K562 (cell line): ENCODE measurements at regions not wholly inside any gene's neighbourhood (a gene's known extent, or its start where the extent isn't known, plus 50 kb on each side); places are given as distances from the start of the nearest gene placed in this dataset.

Experiments used
- ATF4 ChIP-seq: fragments of 450-650 bp; formaldehyde crosslinking; IDR thresholded peaks from 2 replicates; pipeline ENCODE4 v1.4.0; 2022; ENCODE audit warnings: mild to moderate bottlenecking, moderate library complexity
- CBFA2T2 ChIP-seq: fragments of 450-650 bp; conservative IDR thresholded peaks from 2 replicates; pipeline ENCODE4 v1.6.1; 2017; ENCODE audit warnings: mild to moderate bottlenecking
- HES1 ChIP-seq: fragments of 450-650 bp; IDR thresholded peaks from 2 replicates; pipeline ENCODE4 v1.6.1; 2016; ENCODE audit warnings: low read depth, mild to moderate bottlenecking, moderate library complexity
- HLTF ChIP-seq: fragments of 450-650 bp; IDR thresholded peaks from 2 replicates; pipeline ENCODE4 v1.6.1; 2016
- ILK ChIP-seq: fragments of 450-650 bp; IDR thresholded peaks from 2 replicates; pipeline ENCODE4 v1.6.1; 2016; ENCODE audit warnings: missing genetic modification characterization, low read depth, mild to moderate bottlenecking, missing compliant biosample characterization, moderate library complexity, borderline replicate concordance
- MEF2A ChIP-seq: IDR thresholded peaks from 2 replicates; pipeline ENCODE4 v1.6.1; 2011; ENCODE audit warnings: low read depth, mild to moderate bottlenecking, low read length, moderate library complexity; ENCODE audit not compliant: control insufficient read depth
- MLX ChIP-seq, 2 experiments: fragments of 450-650 bp in 1 of 2; sonication (generic) in 1 of 2; formaldehyde crosslinking; conservative IDR thresholded peaks; 2 replicates each; pipeline versions ENCODE4 v1.4.0 to v1.8.1; 2020 to 2022; ENCODE audit warnings: mild to moderate bottlenecking in 1 of 2, missing genetic modification reagents in 1 of 2
- NR3C1 ChIP-seq: sonication (generic); formaldehyde crosslinking; IDR thresholded peaks from 2 replicates; pipeline ENCODE4 v1.8.1; 2022; ENCODE audit warnings: missing genetic modification reagents
- PRPF4 ChIP-seq: fragments of 200-400 bp; formaldehyde crosslinking; IDR thresholded peaks from one replicate; pipeline ENCODE4 v1.6.1; 2017; ENCODE audit warnings: low read length, low read depth, mild to moderate bottlenecking; ENCODE audit not compliant: insufficient read depth, poor library complexity, severe bottlenecking
- RBM15 ChIP-seq: fragments of 200-400 bp; formaldehyde crosslinking; IDR thresholded peaks from 2 replicates; pipeline ENCODE4 v1.6.1; 2018; ENCODE audit warnings: mild to moderate bottlenecking, low read length, moderate library complexity; ENCODE audit not compliant: insufficient read depth
- STAT5A ChIP-seq: IDR thresholded peaks from 2 replicates; pipeline ENCODE4 v1.6.1; 2012; ENCODE audit warnings: low read length, inconsistent platforms, borderline replicate concordance
- TARDBP ChIP-seq: fragments of 450-650 bp; IDR thresholded peaks from 2 replicates; pipeline ENCODE4 v1.6.1; 2016
- VEZF1 ChIP-seq: fragments of 200-800 bp; sonication (Bioruptor generic); IDR thresholded peaks from 2 replicates; pipeline ENCODE4 v1.6.1; 2017; ENCODE audit warnings: missing genetic modification characterization, missing compliant biosample characterization
- ZFX ChIP-seq: sonication (generic); formaldehyde crosslinking; IDR thresholded peaks from 2 replicates; pipeline ENCODE4 v1.8.0; 2022; ENCODE audit warnings: mild to moderate bottlenecking, missing genetic modification reagents, moderate library complexity
- ZNF12 ChIP-seq: sonication (generic); formaldehyde crosslinking; IDR thresholded peaks from 2 replicates; pipeline ENCODE4 v1.4.0; 2020; ENCODE audit warnings: mild to moderate bottlenecking, missing genetic modification reagents
- ZNF277 ChIP-seq: fragments of 250-450 bp; sonication (Bioruptor Pico); IDR thresholded peaks from 2 replicates; pipeline ENCODE4 v1.8.0; 2022; ENCODE audit warnings: inconsistent platforms, mild to moderate bottlenecking, moderate library complexity, borderline replicate concordance
- ZNF561 ChIP-seq: fragments of 450-650 bp; formaldehyde crosslinking; conservative IDR thresholded peaks from 2 replicates; pipeline ENCODE4 v1.4.0; 2020; ENCODE audit warnings: mild to moderate bottlenecking, moderate library complexity
- ZNF740 ChIP-seq, 3 experiments: fragments of 200-800 bp in 1 of 3; sonication (Bioruptor generic) in 1 of 3; sonication (generic) in 1 of 3; formaldehyde crosslinking in 1 of 3; IDR thresholded peaks; 2 replicates each; pipeline versions ENCODE4 v1.6.1 to v1.8.0; 2016 to 2022; ENCODE audit warnings: mild to moderate bottlenecking in 2 of 3, missing compliant biosample characterization in 2 of 3, missing genetic modification characterization in 2 of 3, missing genetic modification reagents in 1 of 3
- ZNF766 ChIP-seq: fragments of 200-800 bp; sonication (Bioruptor generic); conservative IDR thresholded peaks from 2 replicates; pipeline ENCODE4 v1.6.1; 2016; ENCODE audit warnings: missing genetic modification characterization, missing compliant biosample characterization

GRCh38 chr12:116358893-116359761, 81.6 kb upstream of the MED13L start (continued):
- TF ChIP-seq MLX (CRISPR knock-in tag; conservative IDR thresholded peaks at IDR 0.05) (no peak), PRPF4 (no peak), ZNF277 (CRISPR knock-in tag) (no peak), TARDBP (no peak), MEF2A (no peak), ZNF12 (no peak), CBFA2T2 (no peak), ILK (tag) (no peak), RBM15 (no peak), HES1 (0 out of 2 replicates have a peak, but pooled peaks have one; percentile 5), ZNF561 (CRISPR knock-in tag) (no peak), ZNF766 (CRISPR knock-in tag) (peak; percentile 99), ZNF740 (CRISPR knock-in tag; IDR thresholded peaks at IDR 0.05) (peak; percentile 95), ZNF740 (tag; IDR thresholded peaks at IDR 0.05) (peak in 1 of 2 experiments; percentile 99; a peak in 2 of 4 replicates), ATF4 (0 out of 2 replicates have a peak, but pooled peaks have one; percentile 9), HLTF (no peak), VEZF1 (CRISPR knock-in tag) (peak; percentile 98), STAT5A (no peak), ZFX (CRISPR knock-in tag) (peak; percentile 14; the same call in 1 of the 2 replicates), NR3C1 (CRISPR knock-in tag) (no peak)
